ENCODE measurements at regions not wholly inside any gene's neighbourhood (a gene's known extent, or its start where the extent isn't known, plus 50 kb on each side); places are given as distances from the start of the nearest gene placed in this dataset.

GRCh38 chr4:152104356-152104755 lies 343.5 kb upstream of the GATB start:
- no peak for TF ChIP-seq ZFX (IDR thresholded peaks at IDR 0.05; ENCODE audit: borderline replicate concordance)
- TF ChIP-seq, protein P1, sequence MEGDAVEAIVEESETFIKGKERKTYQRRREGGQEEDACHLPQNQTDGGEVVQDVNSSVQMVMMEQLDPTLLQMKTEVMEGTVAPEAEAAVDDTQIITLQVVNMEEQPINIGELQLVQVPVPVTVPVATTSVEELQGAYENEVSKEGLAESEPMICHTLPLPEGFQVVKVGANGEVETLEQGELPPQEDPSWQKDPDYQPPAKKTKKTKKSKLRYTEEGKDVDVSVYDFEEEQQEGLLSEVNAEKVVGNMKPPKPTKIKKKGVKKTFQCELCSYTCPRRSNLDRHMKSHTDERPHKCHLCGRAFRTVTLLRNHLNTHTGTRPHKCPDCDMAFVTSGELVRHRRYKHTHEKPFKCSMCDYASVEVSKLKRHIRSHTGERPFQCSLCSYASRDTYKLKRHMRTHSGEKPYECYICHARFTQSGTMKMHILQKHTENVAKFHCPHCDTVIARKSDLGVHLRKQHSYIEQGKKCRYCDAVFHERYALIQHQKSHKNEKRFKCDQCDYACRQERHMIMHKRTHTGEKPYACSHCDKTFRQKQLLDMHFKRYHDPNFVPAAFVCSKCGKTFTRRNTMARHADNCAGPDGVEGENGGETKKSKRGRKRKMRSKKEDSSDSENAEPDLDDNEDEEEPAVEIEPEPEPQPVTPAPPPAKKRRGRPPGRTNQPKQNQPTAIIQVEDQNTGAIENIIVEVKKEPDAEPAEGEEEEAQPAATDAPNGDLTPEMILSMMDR (IDR thresholded peaks at IDR 0.05), result no peak
- H3K27ac ChIP-seq, result no peak overlapping the region

DNA sequence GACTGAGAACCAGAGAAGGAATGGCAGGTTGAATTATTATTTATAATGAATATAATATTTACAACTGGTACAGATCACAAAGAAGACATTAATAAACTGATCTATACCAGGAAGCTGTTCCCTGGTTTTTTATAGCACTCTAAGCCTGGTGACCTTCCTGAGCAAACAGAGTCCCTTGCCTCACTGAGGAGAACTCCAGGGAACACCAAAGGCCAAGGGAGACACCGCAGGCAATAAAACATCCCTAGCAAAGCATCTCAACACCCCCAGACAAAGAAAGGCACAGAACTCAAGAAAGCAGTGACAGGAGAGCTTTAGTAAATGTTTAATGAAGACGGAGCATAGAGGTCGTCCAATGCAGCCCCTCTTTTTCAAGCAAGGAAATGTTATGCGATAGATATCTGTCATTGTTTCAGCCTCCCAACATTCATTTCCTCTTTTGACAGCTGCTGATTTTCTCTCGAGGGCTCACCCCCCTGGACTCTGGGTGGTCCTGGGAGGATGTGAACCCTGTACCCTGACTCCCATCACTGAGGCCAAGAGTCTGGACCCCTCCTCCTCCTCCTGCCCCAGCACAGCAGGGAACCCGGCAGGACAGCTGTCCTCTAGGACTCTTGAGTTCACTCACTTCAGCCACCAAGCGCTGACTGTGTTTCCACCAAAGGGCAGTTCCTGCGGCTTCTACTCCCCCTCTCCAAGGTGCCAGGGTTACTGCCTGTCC lies 342.5 kb upstream of the GATB start:
- TF ChIP-seq, protein P1 (IDR thresholded peaks at IDR 0.05), result no peak
- TF ChIP-seq ZFX (IDR thresholded peaks at IDR 0.05; ENCODE audit: borderline replicate concordance), result no peak
- no peak overlapping the region for H3K27ac ChIP-seq

DNA sequence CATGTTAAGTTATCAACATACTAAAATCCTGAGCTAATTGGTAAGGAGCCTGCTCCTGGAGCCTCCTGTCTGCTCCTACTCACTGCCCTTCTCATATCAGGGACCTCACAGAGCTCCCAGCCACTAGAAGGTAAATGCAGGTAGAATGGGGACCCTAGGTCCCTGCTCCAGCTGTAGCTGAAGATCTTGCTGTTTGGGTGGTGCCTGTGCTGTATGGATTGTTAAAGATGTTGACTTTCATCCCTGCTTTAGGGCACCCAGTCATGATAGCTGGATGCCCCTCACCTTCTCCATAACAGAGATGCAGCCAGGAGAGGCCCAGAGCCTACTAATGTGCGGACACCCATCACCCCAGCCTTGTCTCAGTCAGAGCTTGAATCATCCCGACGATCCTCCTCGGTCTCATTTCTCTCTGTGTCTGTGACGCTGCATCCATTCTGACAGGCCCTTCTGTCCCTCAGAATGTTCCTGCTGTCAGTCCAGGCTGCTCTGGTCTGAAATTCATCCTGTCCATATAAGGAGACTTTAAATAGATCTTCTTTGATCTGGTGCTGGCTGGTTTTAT lies 341.7 kb upstream of the GATB start:
- no peak for TF ChIP-seq ZFX (IDR thresholded peaks at IDR 0.05; ENCODE audit: borderline replicate concordance)
- TF ChIP-seq, protein P1 (IDR thresholded peaks at IDR 0.05), result no peak
- no peak overlapping the region for H3K27ac ChIP-seq

- TF ChIP-seq, protein P1 (IDR thresholded peaks at IDR 0.05), result no peak
- TF ChIP-seq ZFX (IDR thresholded peaks at IDR 0.05; ENCODE audit: borderline replicate concordance), result no peak
- no peak overlapping the region for H3K27ac ChIP-seq
These were observed 341.0 kb upstream of the GATB start for GRCh38 chr4:152101556-152102435.

DNA sequence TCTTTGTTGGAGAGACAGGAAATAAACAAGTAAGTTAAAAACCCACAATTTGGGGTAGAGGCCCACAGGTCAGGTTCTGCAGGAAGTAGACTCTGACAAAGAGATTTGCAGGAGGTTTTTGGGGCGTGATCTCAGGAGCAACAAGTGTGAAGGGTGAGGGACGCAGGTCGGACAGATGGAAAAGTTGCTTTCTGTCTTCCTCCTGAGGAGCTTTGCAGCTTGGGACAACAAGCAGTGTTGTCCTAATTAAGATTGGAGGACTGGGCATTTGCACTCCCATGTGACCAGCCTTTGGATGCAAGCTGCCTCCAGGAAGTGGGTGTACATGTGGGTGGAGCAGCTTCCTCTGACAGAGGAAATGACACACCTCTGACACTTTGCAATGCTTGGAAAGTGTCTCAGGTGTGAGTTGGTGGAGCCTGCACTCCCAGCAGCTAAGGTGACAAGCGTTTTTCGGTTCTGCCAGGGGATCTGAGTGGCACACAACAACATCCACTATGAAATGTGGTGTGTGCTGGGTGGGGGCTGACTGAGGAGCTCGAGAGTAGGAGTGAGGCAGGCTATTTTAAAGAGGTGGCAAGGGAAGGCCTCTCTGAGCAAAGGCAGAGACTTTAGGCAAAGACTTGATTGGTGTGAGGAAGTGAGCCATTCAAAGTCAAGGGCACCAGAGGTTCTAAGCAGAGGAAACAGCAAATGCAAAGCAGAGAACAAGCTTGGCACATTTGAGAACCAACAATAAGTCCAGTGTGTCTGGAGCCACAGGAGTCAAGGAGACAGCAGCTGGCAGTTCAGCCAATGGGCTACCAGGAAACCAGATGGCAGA lies 339.8 kb upstream of the GATB start:
- H3K27ac ChIP-seq, result no peak overlapping the region

DNA sequence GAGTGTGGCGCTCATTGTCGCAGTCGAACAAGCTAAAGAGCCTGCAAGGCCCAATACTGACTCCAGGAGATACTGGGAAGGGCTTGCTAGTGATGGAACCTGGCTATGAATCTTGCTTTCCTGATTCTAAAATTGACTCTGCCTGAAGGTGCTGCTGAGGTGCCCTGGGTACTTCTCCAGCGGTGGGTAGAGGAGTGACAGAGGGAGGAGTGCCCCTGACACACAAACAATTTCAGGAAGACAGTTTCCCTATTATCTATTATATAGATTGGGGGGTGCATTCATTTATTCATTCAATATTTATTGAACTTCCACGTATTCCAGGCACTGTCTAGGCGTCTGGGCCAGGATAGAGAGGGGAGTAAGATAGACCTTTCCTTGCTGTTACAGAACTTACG lies 339.2 kb upstream of the GATB start:
- TF ChIP-seq, protein P1 (IDR thresholded peaks at IDR 0.05), result no peak
- no peak for TF ChIP-seq ZFX (IDR thresholded peaks at IDR 0.05; ENCODE audit: borderline replicate concordance)
- H3K27ac ChIP-seq, result no peak overlapping the region

More for the DNA sequence above, 339.8 kb upstream of the GATB start:
- TF ChIP-seq, protein P1 (IDR thresholded peaks at IDR 0.05), result no peak
- TF ChIP-seq ZFX (IDR thresholded peaks at IDR 0.05; ENCODE audit: borderline replicate concordance), result no peak

Data from 22Rv1 (cell line).